ENCODE measurements at regions not wholly inside any gene's neighbourhood (a gene's known extent, or its start where the extent isn't known, plus 50 kb on each side); places are given as distances from the start of the nearest gene placed in this dataset.

GRCh38 chr21:15401331-15401730 lies 328.5 kb upstream of the USP25 start:
- no peak for FAIRE-seq

- FAIRE-seq: no peak
Observed at GRCh38 chr21:15405214-15405613, 324.6 kb upstream of the USP25 start.

- no peak for FAIRE-seq
Observed at GRCh38 chr21:15406791-15407190, 323.0 kb upstream of the USP25 start.

GRCh38 chr21:15407585-15407984 lies 322.2 kb upstream of the USP25 start:
- FAIRE-seq: no peak

- no peak for FAIRE-seq
Observed at GRCh38 chr21:15408089-15408488, 321.7 kb upstream of the USP25 start.

GRCh38 chr21:15409031-15409430 lies 320.8 kb upstream of the USP25 start:
- FAIRE-seq: no peak

GRCh38 chr21:15410853-15411252 lies 318.9 kb upstream of the USP25 start:
- no peak for FAIRE-seq

- no peak for FAIRE-seq
Observed at GRCh38 chr21:15414057-15414456, 315.7 kb upstream of the USP25 start.

- no peak for FAIRE-seq
Observed at GRCh38 chr21:15415541-15416261, 314.1 kb upstream of the USP25 start.

- no peak for FAIRE-seq
Observed at GRCh38 chr21:15421441-15421881, 308.3 kb upstream of the USP25 start.

GRCh38 chr21:15421947-15422346 lies 307.8 kb upstream of the USP25 start:
- no peak for FAIRE-seq

GRCh38 chr21:15422783-15423182 lies 307.0 kb upstream of the USP25 start:
- no peak for FAIRE-seq

- FAIRE-seq: no peak
Observed at GRCh38 chr21:15423676-15424445, 305.9 kb upstream of the USP25 start.

- FAIRE-seq: no peak
Observed at GRCh38 chr21:15425049-15425448, 304.7 kb upstream of the USP25 start.

GRCh38 chr21:15430023-15430422 lies 299.8 kb upstream of the USP25 start:
- no peak for FAIRE-seq

- FAIRE-seq: no peak
Observed at GRCh38 chr21:15430577-15430976, 299.2 kb upstream of the USP25 start.

GRCh38 chr21:15431053-15431452 lies 298.7 kb upstream of the USP25 start:
- FAIRE-seq: no peak

GRCh38 chr21:15433091-15433490 lies 296.7 kb upstream of the USP25 start:
- no peak for FAIRE-seq

GRCh38 chr21:15434163-15434905 lies 295.4 kb upstream of the USP25 start:
- no peak for FAIRE-seq

- FAIRE-seq: no peak
Observed at GRCh38 chr21:15436031-15436430, 293.8 kb upstream of the USP25 start.

- FAIRE-seq: no peak
Observed at GRCh38 chr21:15437883-15438282, 291.9 kb upstream of the USP25 start.

- FAIRE-seq: no peak
Observed at GRCh38 chr21:15439726-15440125, 290.1 kb upstream of the USP25 start.

GRCh38 chr21:15441060-15441493 lies 288.7 kb upstream of the USP25 start:
- no peak for FAIRE-seq

- FAIRE-seq: no peak
Observed at GRCh38 chr21:15441992-15442391, 287.8 kb upstream of the USP25 start.
